Prostate gland (tissue), 2 donors: ENCODE measurements at regions not wholly inside any gene's neighbourhood (a gene's known extent, or its start where the extent isn't known, plus 50 kb on each side); places are given as distances from the start of the nearest gene placed in this dataset.

Experiments
- CTCF ChIP-seq, 4 experiments: fragments of 200-600 bp in 2 of 4; fragments of 450-650 bp in 2 of 4; sonication (generic) in 2 of 4; IDR thresholded peaks; 1 replicate in 3 of 4; 2 replicates in 1 of 4; pipeline ENCODE4 v1.5.1; 2016 to 2019; ENCODE audit warnings: antibody characterized with exemption in 4 of 4, mild to moderate bottlenecking in 2 of 4, moderate library complexity in 2 of 4
- POLR2A ChIP-seq: fragments of 450-650 bp; IDR thresholded peaks from one replicate; pipeline ENCODE4 v1.6.1; 2016; ENCODE audit warnings: antibody characterized with exemption, mild to moderate bottlenecking

- TF ChIP-seq CTCF (IDR thresholded peaks at IDR 0.05): no peak
- TF ChIP-seq POLR2A: no peak
Observed at GRCh38 chr18:40670668-40671375, 1284.2 kb upstream of the PIK3C3 start.
